Prostate gland (tissue), 2 donors: ENCODE measurements at regions not wholly inside any gene's neighbourhood (a gene's known extent, or its start where the extent isn't known, plus 50 kb on each side); places are given as distances from the start of the nearest gene placed in this dataset.
"Not testable (repeated sequence)": the region's sequence is repeated elsewhere in the genome, so short reads cannot be mapped to it uniquely, and the experiment has no call there.

ENCODE experiments used
- POLR2A ChIP-seq: fragments of 450-650 bp; IDR thresholded peaks from one replicate; pipeline ENCODE4 v1.6.1; 2016; ENCODE audit warnings: antibody characterized with exemption, mild to moderate bottlenecking
- POLR2AphosphoS5 ChIP-seq: sonication (generic); formaldehyde crosslinking; IDR thresholded peaks from one replicate; pipeline ENCODE4 v1.6.1; 2017; ENCODE audit warnings: antibody characterized with exemption
- TF ChIP-seq, protein P1 (sequence below), 4 experiments: fragments of 200-600 bp in 2 of 4; fragments of 450-650 bp in 2 of 4; sonication (generic) in 2 of 4; IDR thresholded peaks; 1 replicate in 3 of 4; 2 replicates in 1 of 4; pipeline ENCODE4 v1.5.1; 2016 to 2019; ENCODE audit warnings: antibody characterized with exemption in 4 of 4, mild to moderate bottlenecking in 2 of 4, moderate library complexity in 2 of 4

DNA sequence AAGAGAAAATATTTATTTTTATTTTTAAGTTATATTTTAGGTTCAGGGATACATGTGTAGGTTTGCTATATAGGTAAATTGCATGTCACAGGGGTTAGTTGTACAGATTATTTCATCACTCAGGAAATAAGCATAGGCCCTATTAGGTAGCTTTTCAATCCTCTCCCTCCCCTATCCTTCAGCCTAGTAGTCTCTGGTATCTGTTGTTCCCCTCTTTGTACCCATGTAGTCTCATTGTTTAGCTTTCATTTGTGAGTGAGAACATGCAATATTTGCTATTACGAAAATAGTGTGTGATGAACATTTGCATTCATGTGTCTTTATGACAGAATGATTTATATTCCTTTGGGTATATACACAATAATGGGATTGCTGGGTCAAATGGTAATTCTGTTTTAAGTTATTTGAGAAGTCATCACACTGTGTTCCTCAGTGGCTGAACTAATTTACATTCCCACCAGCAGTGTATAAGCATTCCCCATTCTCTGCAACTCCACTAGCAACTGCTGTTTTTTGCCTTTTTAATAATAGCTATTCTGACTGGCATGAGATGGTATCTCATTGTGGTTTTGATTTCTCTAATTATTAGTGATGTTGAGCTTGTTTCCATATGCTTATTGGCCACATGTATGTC, 863.3 kb downstream of the TTLL7 start:
- TF ChIP-seq, protein P1, sequence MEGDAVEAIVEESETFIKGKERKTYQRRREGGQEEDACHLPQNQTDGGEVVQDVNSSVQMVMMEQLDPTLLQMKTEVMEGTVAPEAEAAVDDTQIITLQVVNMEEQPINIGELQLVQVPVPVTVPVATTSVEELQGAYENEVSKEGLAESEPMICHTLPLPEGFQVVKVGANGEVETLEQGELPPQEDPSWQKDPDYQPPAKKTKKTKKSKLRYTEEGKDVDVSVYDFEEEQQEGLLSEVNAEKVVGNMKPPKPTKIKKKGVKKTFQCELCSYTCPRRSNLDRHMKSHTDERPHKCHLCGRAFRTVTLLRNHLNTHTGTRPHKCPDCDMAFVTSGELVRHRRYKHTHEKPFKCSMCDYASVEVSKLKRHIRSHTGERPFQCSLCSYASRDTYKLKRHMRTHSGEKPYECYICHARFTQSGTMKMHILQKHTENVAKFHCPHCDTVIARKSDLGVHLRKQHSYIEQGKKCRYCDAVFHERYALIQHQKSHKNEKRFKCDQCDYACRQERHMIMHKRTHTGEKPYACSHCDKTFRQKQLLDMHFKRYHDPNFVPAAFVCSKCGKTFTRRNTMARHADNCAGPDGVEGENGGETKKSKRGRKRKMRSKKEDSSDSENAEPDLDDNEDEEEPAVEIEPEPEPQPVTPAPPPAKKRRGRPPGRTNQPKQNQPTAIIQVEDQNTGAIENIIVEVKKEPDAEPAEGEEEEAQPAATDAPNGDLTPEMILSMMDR (IDR thresholded peaks at IDR 0.05), result not testable (repeated sequence)
- TF ChIP-seq POLR2AphosphoS5, POLR2A: not testable (repeated sequence)
